Left lung (tissue), 4 donors: ENCODE measurements at regions not wholly inside any gene's neighbourhood (a gene's known extent, or its start where the extent isn't known, plus 50 kb on each side); places are given as distances from the start of the nearest gene placed in this dataset.

Experiments
- ATAC-seq: fragments of 200-7000 bp; cut with Tn5 transposase; one replicate; pipeline ENCODE4 v1.9.1; 2020; ENCODE audit warnings: moderate library complexity
- DNase-seq, 4 donors: peaks; one replicate each; pipeline ENCODE4 v3.0.0-alpha.2; 2013 to 2020
- H3K27ac ChIP-seq, 2 donors: fragments of 200-600 bp; sonication (generic) in 1 of 2; one replicate each; pipeline versions ENCODE4 v1.5.0 to v1.8.0; 2020 to 2021
- H3K27me3 ChIP-seq, 2 donors: fragments of 200-600 bp; sonication (generic) in 1 of 2; one replicate each; pipeline versions ENCODE4 v1.5.0 to v1.8.0; 2020 to 2021
- H3K36me3 ChIP-seq, 2 donors: fragments of 200-600 bp; sonication (generic) in 1 of 2; one replicate each; pipeline versions ENCODE4 v1.5.0 to v1.8.0; 2020 to 2021
- H3K4me1 ChIP-seq, 2 donors: fragments of 200-600 bp; one replicate each; pipeline ENCODE4 v1.8.0; 2021
- H3K4me3 ChIP-seq, 2 donors: fragments of 200-600 bp; sonication (generic) in 1 of 2; one replicate each; pipeline versions ENCODE4 v1.5.0 to v1.8.0; 2020 to 2021; ENCODE audit warnings: mild to moderate bottlenecking in 1 of 2
- H3K9me3 ChIP-seq, 2 donors: fragments of 200-600 bp; sonication (generic) in 1 of 2; one replicate each; pipeline versions ENCODE4 v1.5.0 to v1.8.0; 2020 to 2021
- intact Hi-C, 2 donors: fragments of 100-400 bp; cut with DNase I; formaldehyde crosslinking; loops; one replicate each; pipeline versions ENCODE4 v1.11.2 to v1.14.2; 2022
- TF ChIP-seq, protein P1 (sequence below), 2 donors: fragments of 200-600 bp; sonication (generic) in 1 of 2; IDR thresholded peaks; one replicate each; pipeline versions ENCODE4 v1.5.0 to v1.8.0; 2021; ENCODE audit warnings: antibody characterized with exemption in 2 of 2
- donor health status: DM: no; HTN: yes; CAD: no.
- donor health status: DM: no; HTN: no; CAD: no.

GRCh38 chr2:17995593-17995992, 117.1 kb downstream of the KCNS3 start:
- no peak for DNase-seq
- no peak for ATAC-seq

More at GRCh38 chr2:17995593-17995992, 117.1 kb downstream of the KCNS3 start:
- intact Hi-C loops: no loop called here
- no peaks in the 10 kb centered on the region for H3K27me3 ChIP-seq
- no peak overlapping the region for H3K27ac ChIP-seq
- H3K9me3 ChIP-seq: peaks cover 0 to 18% of the 10 kb centered on the region in 2 donors
- H3K36me3 ChIP-seq: no peaks in the 10 kb centered on the region
- TF ChIP-seq, protein P1, sequence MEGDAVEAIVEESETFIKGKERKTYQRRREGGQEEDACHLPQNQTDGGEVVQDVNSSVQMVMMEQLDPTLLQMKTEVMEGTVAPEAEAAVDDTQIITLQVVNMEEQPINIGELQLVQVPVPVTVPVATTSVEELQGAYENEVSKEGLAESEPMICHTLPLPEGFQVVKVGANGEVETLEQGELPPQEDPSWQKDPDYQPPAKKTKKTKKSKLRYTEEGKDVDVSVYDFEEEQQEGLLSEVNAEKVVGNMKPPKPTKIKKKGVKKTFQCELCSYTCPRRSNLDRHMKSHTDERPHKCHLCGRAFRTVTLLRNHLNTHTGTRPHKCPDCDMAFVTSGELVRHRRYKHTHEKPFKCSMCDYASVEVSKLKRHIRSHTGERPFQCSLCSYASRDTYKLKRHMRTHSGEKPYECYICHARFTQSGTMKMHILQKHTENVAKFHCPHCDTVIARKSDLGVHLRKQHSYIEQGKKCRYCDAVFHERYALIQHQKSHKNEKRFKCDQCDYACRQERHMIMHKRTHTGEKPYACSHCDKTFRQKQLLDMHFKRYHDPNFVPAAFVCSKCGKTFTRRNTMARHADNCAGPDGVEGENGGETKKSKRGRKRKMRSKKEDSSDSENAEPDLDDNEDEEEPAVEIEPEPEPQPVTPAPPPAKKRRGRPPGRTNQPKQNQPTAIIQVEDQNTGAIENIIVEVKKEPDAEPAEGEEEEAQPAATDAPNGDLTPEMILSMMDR (IDR thresholded peaks at IDR 0.05): no peak
- H3K4me1 ChIP-seq: no peaks in the 10 kb centered on the region
- H3K4me3 ChIP-seq: no peak overlapping the region
